ENCODE measurements at regions not wholly inside any gene's neighbourhood (a gene's known extent, or its start where the extent isn't known, plus 50 kb on each side); places are given as distances from the start of the nearest gene placed in this dataset.
"Not testable (repeated sequence)": the region's sequence is repeated elsewhere in the genome, so short reads cannot be mapped to it uniquely, and the experiment has no call there.

GRCh38 chr4:120266602-120267001 lies 200.0 kb upstream of the MAD2L1 start:
- in situ Hi-C loops (cut with HindIII; ENCODE audit: low sequenced_read_pairs): no loop called here
- TF ChIP-seq, protein P1, sequence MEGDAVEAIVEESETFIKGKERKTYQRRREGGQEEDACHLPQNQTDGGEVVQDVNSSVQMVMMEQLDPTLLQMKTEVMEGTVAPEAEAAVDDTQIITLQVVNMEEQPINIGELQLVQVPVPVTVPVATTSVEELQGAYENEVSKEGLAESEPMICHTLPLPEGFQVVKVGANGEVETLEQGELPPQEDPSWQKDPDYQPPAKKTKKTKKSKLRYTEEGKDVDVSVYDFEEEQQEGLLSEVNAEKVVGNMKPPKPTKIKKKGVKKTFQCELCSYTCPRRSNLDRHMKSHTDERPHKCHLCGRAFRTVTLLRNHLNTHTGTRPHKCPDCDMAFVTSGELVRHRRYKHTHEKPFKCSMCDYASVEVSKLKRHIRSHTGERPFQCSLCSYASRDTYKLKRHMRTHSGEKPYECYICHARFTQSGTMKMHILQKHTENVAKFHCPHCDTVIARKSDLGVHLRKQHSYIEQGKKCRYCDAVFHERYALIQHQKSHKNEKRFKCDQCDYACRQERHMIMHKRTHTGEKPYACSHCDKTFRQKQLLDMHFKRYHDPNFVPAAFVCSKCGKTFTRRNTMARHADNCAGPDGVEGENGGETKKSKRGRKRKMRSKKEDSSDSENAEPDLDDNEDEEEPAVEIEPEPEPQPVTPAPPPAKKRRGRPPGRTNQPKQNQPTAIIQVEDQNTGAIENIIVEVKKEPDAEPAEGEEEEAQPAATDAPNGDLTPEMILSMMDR (IDR thresholded peaks at IDR 0.05; ENCODE audit: low read depth, low read length): no peak
- H3K4me3 ChIP-seq (ENCODE audit: low read depth, low read length): no peak overlapping the region
- no peak for DNase-seq (ENCODE audit: low read depth, low spot score)

DNA sequence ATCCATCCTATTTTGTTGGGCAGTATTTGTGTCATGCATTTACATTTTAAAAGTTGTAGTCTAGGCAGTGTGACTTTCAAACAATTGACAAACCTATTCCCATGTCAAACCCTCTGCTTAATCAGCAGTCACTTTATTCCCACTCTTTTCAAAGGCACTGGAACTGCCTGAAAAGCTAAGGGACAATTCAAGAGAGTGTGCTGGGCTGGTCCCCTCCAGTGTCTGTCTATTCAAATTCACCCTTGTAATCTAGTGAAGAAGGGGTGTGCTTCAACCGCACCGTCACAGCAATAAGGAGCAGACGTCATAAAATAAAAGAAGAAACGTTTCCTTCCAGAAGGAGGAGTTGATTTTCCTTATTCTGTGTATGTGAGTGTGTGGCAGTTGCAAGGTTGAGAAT lies 197.0 kb upstream of the MAD2L1 start:
- DNase-seq (ENCODE audit: low read depth, low spot score): no peak
- TF ChIP-seq, protein P1 (IDR thresholded peaks at IDR 0.05; ENCODE audit: low read depth, low read length): no peak
- in situ Hi-C loops (cut with HindIII; ENCODE audit: low sequenced_read_pairs): no loop called here
- H3K4me3 ChIP-seq (ENCODE audit: low read depth, low read length): no peak overlapping the region

GRCh38 chr4:120261117-120261516 lies 194.5 kb upstream of the MAD2L1 start:
- TF ChIP-seq, protein P1 (IDR thresholded peaks at IDR 0.05; ENCODE audit: low read depth, low read length): no peak

GRCh38 chr4:120256112-120256775 lies 189.6 kb upstream of the MAD2L1 start:
- H3K4me3 ChIP-seq (ENCODE audit: low read depth, low read length); in situ Hi-C loops (cut with HindIII; ENCODE audit: low sequenced_read_pairs); DNase-seq (ENCODE audit: low read depth, low spot score): not testable (repeated sequence)

More at GRCh38 chr4:120261117-120261516, 194.5 kb upstream of the MAD2L1 start:
- in situ Hi-C loops (cut with HindIII; ENCODE audit: low sequenced_read_pairs): no loop called here
- no peak for DNase-seq (ENCODE audit: low read depth, low spot score)
- no peak overlapping the region for H3K4me3 ChIP-seq (ENCODE audit: low read depth, low read length)

DNA sequence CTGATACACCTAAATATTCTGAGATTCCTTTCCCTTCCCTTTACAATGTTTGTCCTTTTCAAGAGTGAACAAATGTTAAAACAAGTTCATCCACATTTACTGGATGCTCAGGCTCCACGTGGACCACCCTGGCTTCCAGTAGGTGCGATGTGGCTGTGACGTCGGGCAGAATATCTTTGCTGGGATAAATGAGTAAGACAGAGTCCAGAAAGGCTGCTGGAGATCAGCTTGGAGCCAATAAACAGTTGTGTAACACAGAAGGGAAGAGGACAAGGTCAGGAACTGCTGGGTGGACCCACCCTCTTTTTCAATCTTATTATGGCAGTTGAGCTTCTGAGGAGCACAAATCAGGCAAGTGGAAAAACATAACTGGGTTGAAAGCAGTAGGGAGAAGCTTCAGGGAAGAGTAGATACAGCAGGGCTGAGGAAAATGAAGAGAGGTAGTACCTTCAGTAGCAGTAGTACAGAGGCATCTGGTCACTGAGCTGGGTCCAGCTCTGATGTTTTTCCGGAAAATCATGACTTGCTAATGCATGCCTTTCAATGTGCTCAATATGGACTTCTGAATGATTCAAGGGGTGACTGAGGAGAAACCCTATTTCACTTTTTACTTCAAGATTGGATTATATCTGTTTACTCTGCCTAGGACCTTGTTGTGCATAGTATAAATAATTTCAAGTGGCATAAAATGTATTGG lies 171.8 kb upstream of the MAD2L1 start:
- DNase-seq (ENCODE audit: low read depth, low spot score): no peak
- in situ Hi-C loops (cut with HindIII; ENCODE audit: low sequenced_read_pairs): no loop called here
- H3K4me3 ChIP-seq (ENCODE audit: low read depth, low read length): no peak overlapping the region
- TF ChIP-seq, protein P1 (IDR thresholded peaks at IDR 0.05; ENCODE audit: low read depth, low read length): no peak

GRCh38 chr4:120236873-120237272 lies 170.2 kb upstream of the MAD2L1 start:
- DNase-seq (ENCODE audit: low read depth, low spot score): no peak
- in situ Hi-C loops (cut with HindIII; ENCODE audit: low sequenced_read_pairs): no loop called here
- H3K4me3 ChIP-seq (ENCODE audit: low read depth, low read length): no peak overlapping the region
- TF ChIP-seq, protein P1 (IDR thresholded peaks at IDR 0.05; ENCODE audit: low read depth, low read length): no peak

GRCh38 chr4:120232050-120232449 lies 165.4 kb upstream of the MAD2L1 start:
- in situ Hi-C loops (cut with HindIII; ENCODE audit: low sequenced_read_pairs): no loop called here
- TF ChIP-seq, protein P1 (IDR thresholded peaks at IDR 0.05; ENCODE audit: low read depth, low read length): no peak
- DNase-seq (ENCODE audit: low read depth, low spot score): no peak
- H3K4me3 ChIP-seq (ENCODE audit: low read depth, low read length): no peak overlapping the region
